GM21526 (cell line): ENCODE measurements at regions not wholly inside any gene's neighbourhood (a gene's known extent, or its start where the extent isn't known, plus 50 kb on each side); places are given as distances from the start of the nearest gene placed in this dataset.

Experiments used
- ATAC-seq: cut with Tn5 transposase; IDR thresholded peaks from one replicate; pipeline ENCODE4 v1.9.1; 2021; ENCODE audit warnings: moderate library complexity; ENCODE audit not compliant: unreplicated experiment, low FRiP score

DNA sequence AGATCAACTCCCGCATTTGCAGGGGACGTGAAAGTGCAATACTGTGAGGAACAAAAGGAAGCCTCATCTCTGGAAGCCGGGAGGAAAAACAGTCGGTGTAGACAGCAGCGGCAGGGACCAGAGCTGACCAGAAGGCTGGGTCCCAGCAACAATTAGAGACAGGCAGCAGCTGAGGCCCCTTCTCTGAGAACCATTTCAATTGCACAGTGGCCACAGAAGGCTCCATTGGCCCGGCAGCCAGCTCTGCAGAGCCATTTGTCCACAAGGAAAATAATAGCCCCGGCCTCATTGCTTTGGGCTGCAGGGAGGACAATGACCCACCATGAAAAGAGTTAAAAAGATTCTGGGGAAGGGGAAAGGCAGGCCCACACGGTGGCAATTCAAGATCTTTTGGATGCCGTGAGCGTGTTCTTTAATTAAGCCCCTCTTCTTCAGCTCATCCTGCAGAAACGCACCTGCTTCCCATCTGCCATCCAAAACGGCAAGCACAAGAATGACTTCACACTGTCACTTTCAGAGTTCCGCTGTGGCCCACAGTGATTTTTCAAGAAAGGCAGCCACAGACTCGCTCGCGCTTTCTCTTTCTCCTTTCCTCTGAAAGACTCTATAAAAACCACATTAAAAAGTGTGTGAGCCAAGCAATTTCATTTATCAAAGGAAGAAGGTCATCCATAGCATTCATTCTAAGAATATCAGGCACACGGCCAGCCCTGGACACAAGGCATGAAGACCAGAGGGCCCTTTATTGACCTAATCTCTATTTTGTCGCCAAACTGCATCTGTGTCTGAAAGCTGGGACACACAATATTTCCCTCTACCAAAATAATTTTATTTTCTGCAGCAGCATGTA lies 293.6 kb downstream of the SOX11 start:
- no peak for ATAC-seq

DNA sequence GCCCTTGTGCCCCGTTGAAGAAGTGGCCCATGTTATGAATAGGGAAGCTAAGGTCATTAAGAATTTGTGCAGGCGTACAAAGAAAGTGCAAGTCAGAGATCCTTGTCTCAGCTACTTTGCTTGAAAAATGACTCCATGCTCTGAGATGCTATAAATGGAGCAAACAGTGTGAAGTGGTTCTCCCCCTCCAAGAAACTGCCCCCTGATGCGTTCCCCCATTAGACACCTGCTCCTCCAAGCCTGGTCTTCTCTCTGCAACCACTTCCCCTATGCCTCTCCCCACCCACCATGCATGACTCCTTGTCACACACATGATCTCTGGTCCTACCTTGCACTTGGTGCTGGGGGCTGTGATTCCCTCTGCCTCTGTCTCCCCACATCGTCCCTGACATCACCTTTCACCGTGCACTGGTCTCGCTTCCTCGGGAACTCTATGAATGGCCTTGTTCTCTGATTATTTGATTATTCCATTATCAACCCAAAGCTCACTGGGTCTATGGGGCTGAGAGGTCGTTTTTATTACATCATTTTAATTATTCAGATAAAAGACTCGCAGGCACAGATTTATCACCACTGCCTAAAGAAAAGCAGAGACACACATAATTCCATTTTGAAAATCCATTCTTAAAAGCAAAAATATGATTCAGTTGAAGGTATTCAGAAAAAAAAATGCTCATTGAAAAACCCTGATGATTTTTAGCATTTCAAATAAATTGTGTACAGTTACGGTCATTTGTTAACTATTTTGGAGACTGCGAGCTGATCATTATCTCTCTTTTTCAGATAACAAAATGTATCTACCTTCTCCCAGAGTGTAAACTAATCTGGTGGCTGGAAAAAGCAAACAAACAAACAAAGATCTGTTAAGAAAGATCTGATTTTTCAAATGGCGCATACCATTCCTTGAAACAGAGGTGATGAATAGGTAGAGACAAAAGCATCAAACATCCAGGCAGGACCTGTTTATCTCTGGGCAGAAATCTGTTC lies 294.9 kb downstream of the SOX11 start:
- no peak for ATAC-seq

DNA sequence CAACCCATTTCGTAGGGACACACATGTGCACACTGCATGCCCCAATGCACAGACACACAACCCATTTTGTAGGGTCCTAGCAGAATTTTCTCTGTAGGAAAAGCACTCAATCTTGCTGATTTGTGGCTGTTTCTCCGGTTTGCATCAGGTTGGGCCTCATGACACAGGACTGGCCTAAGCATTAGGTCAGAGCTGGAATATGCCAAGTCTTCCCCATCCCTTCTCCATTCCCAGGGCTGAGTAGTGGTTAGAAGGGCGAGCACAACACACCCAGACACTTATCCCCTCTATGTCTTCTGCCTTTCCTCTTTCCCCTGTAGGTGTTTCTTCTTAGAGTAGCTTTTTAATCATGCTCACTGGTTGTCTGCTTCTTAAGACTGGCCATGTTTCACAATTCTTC lies 295.9 kb downstream of the SOX11 start:
- no peak for ATAC-seq

DNA sequence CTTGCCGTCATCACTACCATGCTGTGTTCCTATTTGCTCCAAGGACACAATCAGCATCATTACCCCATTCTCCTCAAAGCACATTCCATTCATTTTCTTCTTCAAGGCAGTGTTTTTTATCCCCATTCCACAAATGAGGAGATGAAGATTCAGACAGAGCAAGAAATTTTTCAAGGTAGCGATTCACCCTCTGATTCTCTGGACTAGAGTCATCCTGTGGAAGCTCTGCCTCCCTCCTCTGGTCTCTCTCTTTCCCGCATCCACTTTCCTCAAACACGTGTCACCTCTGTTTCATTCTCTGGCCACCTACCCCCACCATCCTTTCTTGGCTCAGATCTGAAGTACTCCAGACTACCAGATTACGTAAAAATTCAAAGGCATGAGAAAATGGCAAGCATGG lies 297.9 kb downstream of the SOX11 start:
- ATAC-seq: no peak

DNA sequence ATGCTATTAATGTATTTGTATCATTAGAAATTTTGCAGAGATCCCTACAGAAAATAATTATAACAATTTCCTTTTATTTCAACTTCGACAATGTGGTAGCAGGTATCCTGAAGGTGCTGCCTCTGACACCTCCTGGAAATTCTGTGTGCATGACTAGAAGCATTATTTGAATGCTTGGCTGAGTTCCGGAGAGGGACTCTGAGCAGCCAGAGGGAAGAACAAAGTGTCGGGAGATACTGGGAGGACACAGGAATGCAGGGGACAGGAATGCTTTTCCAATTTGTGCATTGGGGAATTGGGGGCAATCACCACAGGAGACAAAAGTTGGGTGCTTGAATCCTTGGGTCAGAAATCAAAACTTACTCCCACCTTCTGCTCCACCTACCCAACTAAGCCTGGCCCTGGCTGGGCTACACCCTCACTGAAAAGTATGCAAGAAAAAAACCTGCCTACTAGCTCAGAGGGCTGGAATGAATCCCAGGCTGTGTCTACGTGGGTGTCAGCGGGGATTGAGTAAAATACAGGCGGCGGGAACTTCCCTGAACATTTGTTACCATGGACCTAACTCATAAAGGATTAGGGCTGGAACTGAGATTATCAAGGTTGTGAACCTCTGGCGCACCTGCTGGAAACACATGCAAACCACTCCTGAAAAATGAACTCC lies 299.3 kb downstream of the SOX11 start:
- no peak for ATAC-seq

DNA sequence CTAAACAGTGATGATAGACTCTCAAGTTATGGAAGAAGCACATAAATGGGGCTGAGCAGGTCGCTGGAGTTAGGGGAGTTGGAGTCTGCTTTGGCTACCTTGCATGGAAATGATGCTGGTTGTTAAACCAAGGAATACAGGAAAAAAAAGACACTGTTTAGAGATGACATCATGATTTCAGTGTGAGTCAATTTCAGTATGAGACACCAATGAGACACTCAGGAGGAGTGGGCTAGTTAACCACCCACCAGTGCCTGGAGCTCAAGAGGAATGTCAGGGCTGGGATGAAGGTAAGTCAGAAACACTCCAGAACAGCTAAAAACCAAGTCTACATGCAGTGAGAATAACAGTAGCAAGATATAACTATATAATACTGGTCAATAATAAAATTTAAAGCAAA lies 303.6 kb downstream of the SOX11 start:
- ATAC-seq: no peak

DNA sequence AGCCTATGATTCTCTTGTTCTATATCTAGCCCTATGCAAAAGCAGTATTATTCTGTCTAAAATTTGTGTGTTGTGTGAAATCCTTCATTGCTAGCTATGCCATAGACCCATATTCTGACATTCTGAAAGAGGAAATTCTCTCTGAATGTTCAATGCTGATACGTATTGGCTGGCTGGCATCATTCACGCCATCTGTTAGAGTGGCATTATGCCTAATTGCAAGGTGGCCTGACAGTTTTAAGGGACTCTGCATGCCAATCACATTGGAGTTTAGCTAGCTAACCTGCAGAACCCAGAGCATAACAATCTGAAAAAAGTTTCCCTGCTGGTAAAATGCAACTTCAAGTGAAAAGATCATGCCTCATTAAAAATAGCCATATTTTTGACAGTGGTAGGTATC lies 316.0 kb downstream of the SOX11 start:
- no peak for ATAC-seq

DNA sequence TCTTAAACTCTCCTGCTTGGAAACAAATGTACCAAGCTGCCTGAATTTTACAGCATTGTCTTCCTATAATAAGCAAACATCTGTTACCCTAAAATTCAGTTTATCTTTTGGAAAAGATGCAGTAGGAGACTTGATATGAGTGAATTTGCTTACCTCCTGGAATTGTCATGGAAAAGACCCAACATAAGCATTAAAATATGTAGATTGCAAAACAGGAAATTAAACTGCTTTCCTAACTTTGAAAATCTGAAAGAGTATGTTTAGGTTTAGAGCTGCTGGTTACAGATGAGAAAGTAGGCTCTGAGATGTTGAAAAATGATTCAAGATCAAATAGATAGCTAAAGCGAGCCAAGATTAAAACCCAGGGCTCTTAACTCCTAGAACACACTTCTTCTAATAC lies 316.5 kb downstream of the SOX11 start:
- ATAC-seq: no peak

DNA sequence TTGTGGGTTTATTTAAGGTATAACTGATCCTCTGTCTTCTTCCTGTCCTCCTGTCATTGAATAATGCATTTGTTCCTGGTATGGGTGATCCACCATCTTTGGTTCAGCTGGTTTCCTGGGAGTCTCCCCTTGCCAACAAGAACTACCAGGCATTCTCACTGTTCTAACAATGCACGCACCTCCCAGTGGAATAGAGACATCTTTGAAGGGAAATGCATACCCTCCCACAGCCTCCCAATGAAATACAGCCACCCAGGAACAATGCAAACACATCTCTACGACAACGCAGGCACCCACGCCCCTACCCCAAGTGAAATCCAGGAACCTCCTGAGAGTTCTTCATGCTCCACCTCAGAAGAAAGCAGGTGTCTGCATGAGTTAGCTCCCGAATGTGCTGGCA lies 318.0 kb downstream of the SOX11 start:
- no peak for ATAC-seq

DNA sequence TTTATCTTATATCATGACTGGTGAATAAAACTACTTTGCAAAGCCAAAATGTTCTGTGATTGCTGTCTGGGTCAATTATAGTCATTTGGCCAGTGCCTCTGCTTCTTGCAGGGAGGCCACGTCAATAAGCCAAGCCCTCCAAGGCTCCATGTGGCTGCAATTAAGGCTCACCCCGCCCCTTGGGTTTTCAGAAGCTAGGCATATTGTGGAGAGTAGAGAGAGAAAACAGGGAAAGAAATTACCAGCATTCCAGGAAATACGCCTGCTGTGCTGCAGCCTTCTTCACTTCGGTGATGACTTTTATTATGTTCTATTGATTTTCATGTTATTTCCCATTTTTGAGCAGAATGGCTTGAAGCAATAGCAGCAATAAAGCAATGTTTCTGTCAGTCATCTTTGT lies 319.7 kb downstream of the SOX11 start:
- ATAC-seq: no peak

DNA sequence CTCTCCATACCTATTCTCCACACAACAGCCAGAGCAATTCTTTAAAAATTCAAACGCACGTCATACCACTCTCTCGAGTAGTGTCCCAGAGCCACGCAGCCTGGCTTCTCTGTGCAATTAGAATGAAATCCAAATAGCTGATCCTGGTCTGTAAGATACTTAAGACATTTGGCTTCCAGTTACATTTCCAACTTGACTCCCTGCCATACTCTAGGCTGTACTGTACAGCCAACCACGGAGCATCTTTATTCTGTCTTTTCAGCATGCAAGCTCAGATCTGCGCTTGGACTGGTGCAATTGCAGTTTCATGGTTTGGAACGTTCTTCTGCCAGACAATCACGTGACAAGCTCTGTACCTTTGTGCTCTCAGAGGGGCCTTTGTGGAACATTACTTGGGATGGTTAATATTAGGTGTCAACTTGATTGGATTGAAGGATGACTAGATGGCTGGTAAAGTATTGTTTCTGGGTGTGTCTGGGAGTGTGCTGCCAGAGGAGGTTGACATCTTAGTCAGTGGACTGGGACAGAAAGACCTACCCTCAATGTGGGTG lies 325.6 kb downstream of the SOX11 start:
- no peak for ATAC-seq

DNA sequence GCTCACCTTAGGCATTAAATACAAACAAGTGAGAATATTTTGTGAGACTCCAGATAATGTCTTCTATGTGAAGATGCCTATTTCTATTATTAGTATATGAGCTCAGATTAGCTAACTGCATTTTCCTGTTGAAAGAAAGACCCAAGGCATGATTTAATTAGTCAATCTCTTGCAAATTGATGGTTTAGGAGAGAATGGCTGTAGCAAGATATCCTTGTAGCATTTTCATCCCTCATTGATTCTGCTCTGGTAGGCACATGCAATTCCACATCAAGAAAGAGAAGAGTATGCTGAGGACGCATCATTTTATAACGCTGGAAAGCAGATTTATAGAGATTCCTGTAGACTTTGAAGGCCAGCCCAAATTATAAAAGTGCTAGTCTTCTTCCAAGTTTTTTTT lies 332.0 kb downstream of the SOX11 start:
- no peak for ATAC-seq

DNA sequence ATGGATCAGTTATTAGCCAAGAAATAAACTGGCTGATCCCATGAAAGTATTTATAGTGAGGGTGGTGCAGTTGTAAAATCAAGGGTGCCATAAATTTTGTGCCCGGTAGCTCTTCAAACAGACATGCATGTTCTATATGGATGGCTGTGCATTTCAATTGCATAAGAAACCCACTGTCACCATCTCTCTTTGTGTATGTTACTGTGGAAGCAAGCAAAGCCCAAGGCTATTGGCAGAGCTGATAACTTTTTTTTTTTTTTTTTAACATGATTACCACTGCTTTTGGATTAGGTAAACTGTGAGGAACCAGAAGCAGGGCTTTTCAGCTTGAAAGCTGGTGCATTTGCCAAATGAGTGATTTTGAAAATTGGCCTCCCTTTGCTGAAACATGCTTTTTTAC lies 332.6 kb downstream of the SOX11 start:
- no peak for ATAC-seq

DNA sequence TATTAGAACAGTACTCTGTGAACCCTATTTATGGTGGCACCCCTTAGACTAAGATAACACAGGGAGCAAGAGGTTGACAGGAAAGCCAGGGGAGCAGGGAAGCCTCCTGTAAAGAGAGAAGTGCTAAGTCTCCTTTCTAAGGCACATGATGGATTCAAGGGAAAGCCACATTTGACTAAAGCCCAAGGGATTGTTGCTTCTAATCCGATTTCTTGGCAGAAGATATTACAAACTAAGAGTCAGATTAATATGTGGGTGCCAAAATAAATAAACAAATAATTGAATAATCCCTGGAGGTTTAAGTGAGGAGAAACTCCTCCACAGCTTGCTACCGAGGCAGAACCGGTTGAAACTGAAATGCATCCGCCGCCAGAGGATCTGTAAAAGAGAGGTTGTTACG lies 333.2 kb downstream of the SOX11 start:
- no peak for ATAC-seq

DNA sequence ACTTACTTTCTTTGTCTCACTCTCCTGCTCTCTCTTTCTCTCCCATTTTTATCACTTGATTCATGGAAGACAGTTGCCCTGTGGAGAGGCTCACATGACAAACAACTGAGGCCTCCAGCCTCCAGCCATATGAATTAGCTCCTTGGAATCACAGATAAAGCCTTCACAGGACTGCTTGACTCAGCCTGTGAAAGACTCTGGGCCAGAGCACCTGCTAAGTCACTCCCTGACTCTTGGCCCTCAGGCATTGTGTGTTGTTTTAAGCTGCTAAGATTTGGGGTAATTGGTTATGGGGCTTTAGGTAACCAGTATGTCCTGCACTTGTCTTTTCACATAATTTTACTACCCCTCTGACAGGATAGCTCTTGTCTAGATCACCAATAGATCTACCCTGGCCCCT lies 334.9 kb downstream of the SOX11 start:
- ATAC-seq: no peak

DNA sequence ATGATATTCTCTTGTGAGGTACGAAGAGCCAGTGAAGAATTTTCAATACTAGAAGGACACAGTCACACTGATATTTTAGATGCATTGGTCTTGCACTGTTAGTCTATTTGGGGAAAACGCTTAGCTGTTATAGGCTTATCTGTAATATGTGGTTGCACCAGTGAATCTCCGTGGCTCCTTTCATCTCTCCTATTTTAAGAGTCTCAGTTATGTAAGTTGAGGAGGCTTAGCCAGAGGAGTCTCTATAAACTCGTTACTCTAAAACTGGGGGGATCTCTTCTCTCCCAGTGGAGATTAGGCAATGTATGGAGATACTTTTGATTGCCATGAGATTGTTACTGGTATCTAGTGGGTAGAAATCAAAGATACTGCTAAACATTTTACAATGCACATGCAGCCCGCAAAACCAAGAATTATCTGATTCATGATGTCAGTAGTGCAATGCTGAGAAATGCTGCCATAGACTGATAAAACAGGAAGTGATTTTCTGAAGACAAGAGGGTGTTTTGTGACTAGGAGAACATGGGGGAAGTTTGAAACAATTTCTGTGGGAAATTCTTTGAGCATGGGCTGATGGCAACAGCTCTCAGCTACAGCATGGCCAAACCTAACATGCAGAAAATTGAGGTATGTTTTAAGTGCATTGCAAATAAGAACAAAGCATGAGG lies 339.1 kb downstream of the SOX11 start:
- no peak for ATAC-seq

DNA sequence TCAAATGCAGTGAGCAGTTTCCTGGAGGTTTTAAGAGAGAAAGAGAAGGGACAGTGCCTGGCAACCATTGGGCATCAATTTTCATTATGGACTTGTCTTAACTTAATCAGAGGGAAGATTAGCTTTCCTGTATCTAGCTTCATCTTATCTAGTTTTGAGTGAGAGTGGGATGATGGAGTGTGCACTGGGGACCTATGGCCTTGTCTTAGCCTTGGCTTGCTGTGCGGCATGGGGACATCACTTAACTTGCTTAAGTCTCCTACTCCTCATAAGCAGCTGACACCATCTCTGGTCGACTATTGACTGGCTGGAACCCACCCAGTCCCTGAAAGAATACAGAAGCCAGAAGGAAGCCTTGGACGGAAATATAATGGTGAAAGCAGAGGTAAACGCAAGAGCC lies 344.0 kb downstream of the SOX11 start:
- ATAC-seq: no peak

DNA sequence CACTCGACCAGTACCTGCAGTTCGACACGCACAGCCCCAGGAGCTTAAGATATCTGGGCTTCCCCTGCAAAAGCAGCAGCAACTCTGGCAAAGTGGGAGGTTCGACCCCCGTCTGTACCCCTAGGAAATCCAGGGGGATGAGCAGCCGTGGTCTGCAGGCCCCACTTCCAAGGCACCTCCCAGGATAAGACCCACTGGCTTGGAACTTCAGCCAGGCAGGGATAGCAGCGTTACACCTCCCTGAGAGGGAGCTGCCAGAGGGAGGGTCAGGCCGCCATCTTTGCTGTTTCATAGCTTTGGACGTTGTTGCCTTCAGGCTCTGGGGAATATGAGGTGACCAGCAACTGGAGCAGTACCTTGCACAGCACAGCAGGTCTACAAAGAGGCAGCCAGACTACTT lies 351.1 kb downstream of the SOX11 start:
- ATAC-seq: no peak

DNA sequence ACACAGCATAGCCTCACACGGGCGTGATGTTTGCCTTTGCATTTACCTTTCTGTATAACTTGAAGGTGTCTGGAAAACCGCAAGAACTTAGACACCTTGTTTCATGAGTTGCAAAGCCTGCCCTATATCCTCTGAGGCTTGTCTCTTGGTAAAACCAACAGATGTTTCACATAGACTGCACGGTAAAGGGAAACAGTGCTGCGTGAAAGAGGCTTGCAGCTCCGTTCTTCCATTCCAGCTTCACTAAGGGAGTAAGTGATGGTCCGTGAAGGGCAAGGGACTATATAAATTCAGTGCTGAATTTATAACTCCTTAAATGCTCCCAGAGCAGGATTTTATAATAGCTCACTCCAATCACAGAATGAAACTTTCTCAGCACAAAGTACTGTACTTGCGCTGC lies 360.5 kb downstream of the SOX11 start:
- no peak for ATAC-seq

DNA sequence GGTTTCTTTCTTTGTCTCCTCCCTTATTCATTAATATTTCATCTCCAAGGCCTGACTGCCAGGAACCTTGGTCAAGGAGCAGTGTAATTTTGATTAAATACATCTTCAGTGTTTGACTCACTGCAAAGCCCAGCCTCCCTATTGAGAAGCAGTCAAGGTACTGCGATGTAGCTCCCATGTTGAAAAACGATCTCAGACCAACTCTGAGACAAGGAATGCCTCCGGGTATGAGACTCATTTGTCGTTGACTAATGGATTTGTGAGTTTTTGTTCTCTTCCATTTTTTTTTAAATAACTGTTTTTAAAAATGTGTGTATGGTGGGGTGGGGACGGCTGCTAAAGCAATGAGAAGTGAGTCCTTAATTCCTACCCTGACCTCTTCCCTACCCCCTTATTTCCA lies 361.6 kb downstream of the SOX11 start:
- no peak for ATAC-seq
